ENCODE measurements at regions not wholly inside any gene's neighbourhood (a gene's known extent, or its start where the extent isn't known, plus 50 kb on each side); places are given as distances from the start of the nearest gene placed in this dataset.

GRCh38 chr3:10645800-10646199, 140.4 kb upstream of the ATP2B2 start:
- peaks cover 5% of the 10 kb centered on the region for H3K27me3 Mint-ChIP-seq (ENCODE audit: insufficient read depth, low read depth)
- no peaks in the 10 kb centered on the region for H3K9me3 ChIP-seq (ENCODE audit: low read depth)
- no peaks in the 10 kb centered on the region for H4K20me1 ChIP-seq (ENCODE audit: low read depth)
- no peaks in the 10 kb centered on the region for H3F3A ChIP-seq (ENCODE audit: low read depth)
- H3K79me2 ChIP-seq (ENCODE audit: low read depth): no peaks in the 10 kb centered on the region
- H3K4me1 ChIP-seq: peaks cover 12% of the 10 kb centered on the region
- no peaks in the 10 kb centered on the region for H3K36me3 ChIP-seq
- peaks cover 3% of the 10 kb centered on the region for H3K4me1 Mint-ChIP-seq
- peaks cover under 1% of the 10 kb centered on the region for H3K9me3 Mint-ChIP-seq
- no peak overlapping the region for H3K4me3 ChIP-seq
- no peak overlapping the region for H3K9ac ChIP-seq
- no peaks in the 10 kb centered on the region for H3K27me3 ChIP-seq
- peak overlapping the region; percentile 18 for H3K4me2 ChIP-seq
- no peak overlapping the region for H3K4me3 Mint-ChIP-seq
- no peak overlapping the region for H3K27ac Mint-ChIP-seq
- DNase-seq (ENCODE audit: low spot score): no peak
- H2AFZ ChIP-seq (replicated peaks): no peak overlapping the region
- no peaks in the 10 kb centered on the region for H3K36me3 Mint-ChIP-seq
- peak overlapping the region; percentile 29 for H3K27ac ChIP-seq
- TF ChIP-seq CTCF (IDR thresholded peaks at IDR 0.05): no peak
- TF ChIP-seq EZH2phosphoT487 (IDR thresholded peaks at IDR 0.05): no peak
- no peak for TF ChIP-seq EZH2 (IDR thresholded peaks at IDR 0.05)

- no peak overlapping the region for H2AFZ ChIP-seq (replicated peaks)
- H3K27me3 ChIP-seq: no peaks in the 10 kb centered on the region
- H4K20me1 ChIP-seq (ENCODE audit: low read depth): no peaks in the 10 kb centered on the region
- Mint-ChIP-seq H3K4me1 (peaks cover 3% of the 10 kb centered on the region), H3K9me3 (no peaks in the 10 kb centered on the region), H3K27me3 (ENCODE audit: insufficient read depth, low read depth) (peaks cover 5% of the 10 kb centered on the region), H3K36me3 (no peaks in the 10 kb centered on the region), H3K27ac (no peak overlapping the region), H3K4me3 (no peak overlapping the region)
- no peak overlapping the region for H3K4me3 ChIP-seq
- no peak for DNase-seq (ENCODE audit: low spot score)
- H3K27ac ChIP-seq: no peak overlapping the region
- H3K36me3 ChIP-seq: no peaks in the 10 kb centered on the region
- peaks cover 12% of the 10 kb centered on the region for H3K4me1 ChIP-seq
- no peak overlapping the region for H3K9ac ChIP-seq
- H3K79me2 ChIP-seq (ENCODE audit: low read depth): no peaks in the 10 kb centered on the region
- TF ChIP-seq EZH2 (IDR thresholded peaks at IDR 0.05) (no peak), CTCF (IDR thresholded peaks at IDR 0.05) (no peak), EZH2phosphoT487 (IDR thresholded peaks at IDR 0.05) (no peak)
- no peaks in the 10 kb centered on the region for H3F3A ChIP-seq (ENCODE audit: low read depth)
- H3K4me2 ChIP-seq: no peak overlapping the region
- H3K9me3 ChIP-seq (ENCODE audit: low read depth): no peaks in the 10 kb centered on the region
Observed at GRCh38 chr3:10646531-10647335, 141.3 kb upstream of the ATP2B2 start.

- Mint-ChIP-seq H3K36me3 (no peaks in the 10 kb centered on the region), H3K9me3 (no peaks in the 10 kb centered on the region), H3K27me3 (ENCODE audit: insufficient read depth, low read depth) (peaks cover 5% of the 10 kb centered on the region), H3K4me3 (no peak overlapping the region), H3K4me1 (peaks cover 3% of the 10 kb centered on the region), H3K27ac (no peak overlapping the region)
- Histone ChIP-seq H3K27me3 (no peaks in the 10 kb centered on the region), H2AFZ (replicated peaks) (no peak overlapping the region), H3K36me3 (no peaks in the 10 kb centered on the region), H3K27ac (no peak overlapping the region), H3K9ac (no peak overlapping the region), H3K4me2 (no peak overlapping the region), H3K79me2 (ENCODE audit: low read depth) (no peaks in the 10 kb centered on the region), H3K4me3 (no peak overlapping the region), H3K4me1 (peaks cover 12% of the 10 kb centered on the region), H3K9me3 (ENCODE audit: low read depth) (no peaks in the 10 kb centered on the region), H4K20me1 (ENCODE audit: low read depth) (no peaks in the 10 kb centered on the region), H3F3A (ENCODE audit: low read depth) (no peaks in the 10 kb centered on the region)
- no peak for DNase-seq (ENCODE audit: low spot score)
- TF ChIP-seq CTCF (IDR thresholded peaks at IDR 0.05): no peak
- no peak for TF ChIP-seq EZH2 (IDR thresholded peaks at IDR 0.05)
- no peak for TF ChIP-seq EZH2phosphoT487 (IDR thresholded peaks at IDR 0.05)
Observed at GRCh38 chr3:10647376-10647775, 142.0 kb upstream of the ATP2B2 start.
